ENCODE measurements at regions not wholly inside any gene's neighbourhood (a gene's known extent, or its start where the extent isn't known, plus 50 kb on each side); places are given as distances from the start of the nearest gene placed in this dataset.
A peak's percentile ranks its signal among the peaks of the same experiment; 100 is the strongest.

GRCh38 chr10:113415246-113415645, 137.6 kb upstream of the HABP2 start:
- DNase-seq (ENCODE audit: low read depth), result peak; percentile 4

- DNase-seq (ENCODE audit: low read depth), result no peak
These were observed 132.7 kb upstream of the HABP2 start for GRCh38 chr10:113420057-113420732.

GRCh38 chr10:113420733-113421675, 131.8 kb upstream of the HABP2 start:
- DNase-seq (ENCODE audit: low read depth), result no peak

GRCh38 chr10:113422371-113422770, 130.5 kb upstream of the HABP2 start:
- peak; percentile 17 for DNase-seq (ENCODE audit: low read depth)

- no peak for DNase-seq (ENCODE audit: low read depth)
These were observed 128.7 kb upstream of the HABP2 start for GRCh38 chr10:113423981-113424721.

- DNase-seq (ENCODE audit: low read depth), result no peak
These were observed 127.8 kb upstream of the HABP2 start for GRCh38 chr10:113425008-113425407.

GRCh38 chr10:113425541-113425951, 127.3 kb upstream of the HABP2 start:
- no peak for DNase-seq (ENCODE audit: low read depth)

- no peak for DNase-seq (ENCODE audit: low read depth)
These were observed 126.5 kb upstream of the HABP2 start for GRCh38 chr10:113426181-113426877.

GRCh38 chr10:113427236-113427735, 125.6 kb upstream of the HABP2 start:
- DNase-seq (ENCODE audit: low read depth), result no peak

- no peak for DNase-seq (ENCODE audit: low read depth)
These were observed 124.9 kb upstream of the HABP2 start for GRCh38 chr10:113427811-113428558.

GRCh38 chr10:113430634-113431397, 122.0 kb upstream of the HABP2 start:
- DNase-seq (ENCODE audit: low read depth), result no peak

- DNase-seq (ENCODE audit: low read depth), result no peak
These were observed 121.3 kb upstream of the HABP2 start for GRCh38 chr10:113431398-113432160.

GRCh38 chr10:113433711-113434110, 119.1 kb upstream of the HABP2 start:
- DNase-seq (ENCODE audit: low read depth), result no peak

- DNase-seq (ENCODE audit: low read depth), result no peak
These were observed 118.5 kb upstream of the HABP2 start for GRCh38 chr10:113434315-113434714.

- DNase-seq (ENCODE audit: low read depth), result no peak
These were observed 117.9 kb upstream of the HABP2 start for GRCh38 chr10:113434950-113435349.

GRCh38 chr10:113435881-113436280, 117.0 kb upstream of the HABP2 start:
- no peak for DNase-seq (ENCODE audit: low read depth)

GRCh38 chr10:113436851-113437250, 116.0 kb upstream of the HABP2 start:
- no peak for DNase-seq (ENCODE audit: low read depth)

- DNase-seq (ENCODE audit: low read depth), result peak; percentile 69
These were observed 114.2 kb upstream of the HABP2 start for GRCh38 chr10:113438652-113439051.

- DNase-seq (ENCODE audit: low read depth), result no peak
These were observed 111.6 kb upstream of the HABP2 start for GRCh38 chr10:113441220-113441619.
